B cell (primary cell): ENCODE measurements at regions not wholly inside any gene's neighbourhood (a gene's known extent, or its start where the extent isn't known, plus 50 kb on each side); places are given as distances from the start of the nearest gene placed in this dataset.

Source experiments
- EZH2 ChIP-seq: IDR thresholded peaks from 2 replicates; pipeline ENCODE4 v1.6.1; 2012; ENCODE audit warnings: borderline replicate concordance, low read depth, mild to moderate bottlenecking, moderate library complexity, low read length; ENCODE audit not compliant: insufficient read depth, poor library complexity, severe bottlenecking
- TF ChIP-seq, protein P1 (sequence below): fragments of 200-600 bp; IDR thresholded peaks from one replicate; pipeline ENCODE4 v1.8.0; 2022; ENCODE audit warnings: antibody characterized with exemption, mild to moderate bottlenecking

DNA sequence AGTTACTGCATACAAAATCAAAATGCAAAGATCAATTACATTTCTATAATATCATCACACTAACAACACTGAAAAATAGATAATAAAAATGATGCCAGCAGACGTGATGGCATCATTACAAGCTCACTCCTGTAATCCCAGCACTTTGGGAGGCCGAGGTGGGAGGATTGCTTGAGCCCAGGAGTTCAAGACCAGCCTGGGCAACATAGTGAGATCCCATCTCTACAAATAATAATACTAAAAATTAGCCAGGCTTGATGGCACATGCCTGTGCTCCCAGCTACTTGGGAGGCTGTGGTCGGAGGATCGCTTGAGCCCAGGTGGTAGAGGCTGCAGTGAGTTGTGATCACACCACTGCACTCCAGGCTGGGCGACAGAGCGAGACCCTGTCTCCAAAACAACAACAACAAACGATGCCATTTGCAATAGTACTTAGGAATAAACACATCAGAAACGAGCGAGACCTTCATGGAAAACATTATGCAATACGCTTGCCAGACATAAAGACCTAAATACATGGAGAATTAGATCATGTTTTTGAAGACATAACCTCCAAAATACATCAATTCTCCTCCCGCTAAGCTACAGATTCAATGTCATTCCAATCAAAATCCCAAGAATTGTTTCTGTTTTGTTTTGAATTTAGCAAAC, 86.6 kb upstream of the ERRFI1 start:
- TF ChIP-seq, protein P1, sequence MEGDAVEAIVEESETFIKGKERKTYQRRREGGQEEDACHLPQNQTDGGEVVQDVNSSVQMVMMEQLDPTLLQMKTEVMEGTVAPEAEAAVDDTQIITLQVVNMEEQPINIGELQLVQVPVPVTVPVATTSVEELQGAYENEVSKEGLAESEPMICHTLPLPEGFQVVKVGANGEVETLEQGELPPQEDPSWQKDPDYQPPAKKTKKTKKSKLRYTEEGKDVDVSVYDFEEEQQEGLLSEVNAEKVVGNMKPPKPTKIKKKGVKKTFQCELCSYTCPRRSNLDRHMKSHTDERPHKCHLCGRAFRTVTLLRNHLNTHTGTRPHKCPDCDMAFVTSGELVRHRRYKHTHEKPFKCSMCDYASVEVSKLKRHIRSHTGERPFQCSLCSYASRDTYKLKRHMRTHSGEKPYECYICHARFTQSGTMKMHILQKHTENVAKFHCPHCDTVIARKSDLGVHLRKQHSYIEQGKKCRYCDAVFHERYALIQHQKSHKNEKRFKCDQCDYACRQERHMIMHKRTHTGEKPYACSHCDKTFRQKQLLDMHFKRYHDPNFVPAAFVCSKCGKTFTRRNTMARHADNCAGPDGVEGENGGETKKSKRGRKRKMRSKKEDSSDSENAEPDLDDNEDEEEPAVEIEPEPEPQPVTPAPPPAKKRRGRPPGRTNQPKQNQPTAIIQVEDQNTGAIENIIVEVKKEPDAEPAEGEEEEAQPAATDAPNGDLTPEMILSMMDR, result no peak
- TF ChIP-seq EZH2, result no peak
